ENCODE measurements at regions not wholly inside any gene's neighbourhood (a gene's known extent, or its start where the extent isn't known, plus 50 kb on each side); places are given as distances from the start of the nearest gene placed in this dataset.
"Not testable (repeated sequence)": the region's sequence is repeated elsewhere in the genome, so short reads cannot be mapped to it uniquely, and the experiment has no call there.

DNA sequence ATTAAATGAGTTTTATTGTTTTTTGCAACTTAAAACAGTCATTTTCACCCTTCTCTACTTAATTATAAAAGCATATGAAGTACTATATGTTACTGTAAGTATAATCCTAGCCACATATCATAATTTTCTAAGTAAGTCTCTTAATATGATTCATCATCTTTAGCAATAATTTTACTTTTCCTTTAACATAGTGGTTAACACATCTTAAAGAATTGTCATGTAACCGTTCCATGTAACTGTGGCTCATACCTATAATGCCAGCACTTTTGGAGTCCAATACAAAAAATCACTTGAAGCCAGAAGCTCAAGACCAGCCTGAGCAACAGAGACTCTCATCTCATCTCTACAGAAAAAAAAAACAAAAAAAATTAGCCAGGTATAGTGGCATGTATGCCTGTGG lies 260.6 kb upstream of the DUSP10 start:
- TF ChIP-seq, protein P1, sequence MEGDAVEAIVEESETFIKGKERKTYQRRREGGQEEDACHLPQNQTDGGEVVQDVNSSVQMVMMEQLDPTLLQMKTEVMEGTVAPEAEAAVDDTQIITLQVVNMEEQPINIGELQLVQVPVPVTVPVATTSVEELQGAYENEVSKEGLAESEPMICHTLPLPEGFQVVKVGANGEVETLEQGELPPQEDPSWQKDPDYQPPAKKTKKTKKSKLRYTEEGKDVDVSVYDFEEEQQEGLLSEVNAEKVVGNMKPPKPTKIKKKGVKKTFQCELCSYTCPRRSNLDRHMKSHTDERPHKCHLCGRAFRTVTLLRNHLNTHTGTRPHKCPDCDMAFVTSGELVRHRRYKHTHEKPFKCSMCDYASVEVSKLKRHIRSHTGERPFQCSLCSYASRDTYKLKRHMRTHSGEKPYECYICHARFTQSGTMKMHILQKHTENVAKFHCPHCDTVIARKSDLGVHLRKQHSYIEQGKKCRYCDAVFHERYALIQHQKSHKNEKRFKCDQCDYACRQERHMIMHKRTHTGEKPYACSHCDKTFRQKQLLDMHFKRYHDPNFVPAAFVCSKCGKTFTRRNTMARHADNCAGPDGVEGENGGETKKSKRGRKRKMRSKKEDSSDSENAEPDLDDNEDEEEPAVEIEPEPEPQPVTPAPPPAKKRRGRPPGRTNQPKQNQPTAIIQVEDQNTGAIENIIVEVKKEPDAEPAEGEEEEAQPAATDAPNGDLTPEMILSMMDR (IDR thresholded peaks at IDR 0.05; ENCODE audit: low read depth, low read length) = no peak
- DNase-seq (ENCODE audit: extremely low read depth, low read depth) = no peak

DNA sequence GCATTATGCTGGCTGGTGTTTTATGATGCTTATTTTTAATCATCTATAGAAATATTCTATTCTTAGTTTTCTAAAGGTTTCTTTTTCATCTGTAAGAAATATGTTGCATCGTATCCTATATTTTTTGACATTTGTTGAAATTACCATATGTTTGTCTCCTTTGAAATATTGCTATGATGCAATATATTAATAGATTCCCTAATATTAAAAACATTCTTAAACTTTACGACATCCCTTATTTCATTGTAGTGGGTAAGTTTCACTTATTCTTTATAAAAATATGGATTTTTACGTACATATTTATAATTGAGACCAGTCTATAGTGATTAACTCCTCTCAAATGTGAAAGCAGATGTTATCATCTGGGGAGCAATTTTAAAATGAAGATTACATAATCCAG lies 258.2 kb upstream of the DUSP10 start:
- DNase-seq (ENCODE audit: extremely low read depth, low read depth) = no peak
- TF ChIP-seq, protein P1 (IDR thresholded peaks at IDR 0.05; ENCODE audit: low read depth, low read length) = no peak

DNA sequence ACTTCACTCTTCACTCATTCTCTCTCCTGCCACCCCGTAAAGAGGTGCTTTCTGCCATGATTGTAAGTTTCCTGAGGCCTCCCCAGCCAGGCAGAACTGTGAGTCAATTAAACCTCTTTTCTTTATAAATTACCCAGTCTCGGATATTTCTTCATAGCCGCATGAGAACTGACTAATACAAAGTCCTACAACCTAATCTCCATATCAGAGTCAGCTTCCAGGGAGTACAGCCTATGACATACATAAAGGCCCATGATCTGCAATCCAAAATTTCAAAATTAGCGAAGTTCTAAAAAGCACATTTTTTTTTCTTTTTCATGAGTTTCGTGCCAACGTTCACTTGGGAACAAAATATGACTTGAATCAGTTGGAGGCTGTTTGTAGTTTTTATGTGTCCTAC lies 256.9 kb upstream of the DUSP10 start:
- DNase-seq (ENCODE audit: extremely low read depth, low read depth) = no peak
- TF ChIP-seq, protein P1 (IDR thresholded peaks at IDR 0.05; ENCODE audit: low read depth, low read length) = no peak

DNA sequence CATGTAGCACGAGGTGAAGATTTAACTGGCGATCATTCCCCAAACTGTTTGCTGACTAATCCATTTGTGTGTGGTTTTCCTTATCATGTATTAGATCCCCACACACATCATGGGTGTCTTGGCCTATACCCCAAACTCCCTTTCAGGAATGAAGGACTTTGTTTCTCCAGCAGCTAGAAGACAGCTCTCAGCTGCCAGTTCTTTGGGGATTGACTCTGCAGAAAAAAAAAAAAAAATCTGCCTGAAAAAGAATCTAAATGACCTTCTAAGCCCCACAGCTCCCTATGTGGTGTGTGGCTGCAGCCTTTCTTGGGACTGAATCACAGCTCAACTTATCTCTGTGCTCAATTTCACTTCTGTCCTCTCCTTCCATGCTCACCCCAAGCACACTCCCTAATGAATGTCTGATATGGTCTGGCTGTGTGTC lies 256.3 kb upstream of the DUSP10 start:
- no peak for DNase-seq (ENCODE audit: extremely low read depth, low read depth)
- TF ChIP-seq, protein P1 (IDR thresholded peaks at IDR 0.05; ENCODE audit: low read depth, low read length) = no peak

DNA sequence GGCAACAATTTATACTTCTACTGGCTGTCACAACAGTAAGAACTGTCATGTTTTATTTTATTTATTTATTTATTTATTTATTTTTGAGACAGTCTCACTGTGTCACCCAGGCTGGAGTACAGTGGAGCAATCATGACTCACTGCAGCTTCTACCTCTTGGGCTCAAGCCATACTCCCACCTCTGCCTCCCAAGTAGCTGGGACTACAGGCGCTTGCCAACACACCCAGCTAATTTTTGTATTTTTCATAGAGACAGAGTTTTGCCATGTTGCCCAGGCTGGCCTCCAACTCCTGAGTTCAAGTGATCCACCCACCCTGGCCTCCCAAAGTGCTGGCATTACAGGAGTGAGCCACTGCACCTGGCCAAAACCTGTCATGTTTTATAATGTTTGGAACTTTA lies 255.1 kb upstream of the DUSP10 start:
- not testable (repeated sequence) for DNase-seq (ENCODE audit: extremely low read depth, low read depth)

GRCh38 chr1:221994939-221995338 lies 253.1 kb upstream of the DUSP10 start:
- TF ChIP-seq, protein P1 (IDR thresholded peaks at IDR 0.05; ENCODE audit: low read depth, low read length) = no peak
- no peak for DNase-seq (ENCODE audit: extremely low read depth, low read depth)

DNA sequence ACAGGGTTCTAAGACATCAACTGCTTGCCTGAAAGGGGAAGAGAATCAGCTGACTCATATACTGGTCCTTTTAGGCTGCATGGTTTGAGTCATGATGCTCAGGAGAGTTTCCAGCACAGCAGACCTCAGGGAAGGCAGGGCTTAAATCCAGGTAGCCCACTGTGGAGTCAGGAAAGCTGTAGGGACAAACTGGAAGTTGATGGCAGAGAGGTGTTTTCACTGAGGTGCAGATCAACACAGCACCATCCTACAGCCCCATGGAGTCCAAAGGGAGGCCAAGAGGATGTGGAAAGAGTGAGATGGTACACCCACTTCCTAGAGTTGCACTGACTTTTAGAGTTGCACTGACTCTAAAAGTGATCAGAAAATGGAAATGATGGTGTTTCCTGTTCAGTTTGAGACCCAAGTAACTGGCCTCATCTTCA lies 252.4 kb upstream of the DUSP10 start:
- TF ChIP-seq, protein P1 (IDR thresholded peaks at IDR 0.05; ENCODE audit: low read depth, low read length) = no peak
- no peak for DNase-seq (ENCODE audit: extremely low read depth, low read depth)

GRCh38 chr1:221993444-221993948 lies 251.6 kb upstream of the DUSP10 start:
- TF ChIP-seq, protein P1 (IDR thresholded peaks at IDR 0.05; ENCODE audit: low read depth, low read length) = no peak
- no peak for DNase-seq (ENCODE audit: extremely low read depth, low read depth)
